Testis (tissue), 2 donors: ENCODE measurements at regions not wholly inside any gene's neighbourhood (a gene's known extent, or its start where the extent isn't known, plus 50 kb on each side); places are given as distances from the start of the nearest gene placed in this dataset.

Source experiments
- POLR2A ChIP-seq: fragments of 450-650 bp; IDR thresholded peaks from one replicate; pipeline ENCODE4 v1.6.1; 2017; ENCODE audit warnings: antibody characterized with exemption, mild to moderate bottlenecking, moderate library complexity
- TF ChIP-seq, protein P1 (sequence below), 3 experiments: fragments of 450-650 bp in 2 of 3; fragments of 200-600 bp in 1 of 3; sonication (generic) in 1 of 3; IDR thresholded peaks; one replicate each; pipeline ENCODE4 v1.5.1; 2016 to 2019; ENCODE audit warnings: antibody characterized with exemption in 3 of 3, mild to moderate bottlenecking in 2 of 3, moderate library complexity in 1 of 3

DNA sequence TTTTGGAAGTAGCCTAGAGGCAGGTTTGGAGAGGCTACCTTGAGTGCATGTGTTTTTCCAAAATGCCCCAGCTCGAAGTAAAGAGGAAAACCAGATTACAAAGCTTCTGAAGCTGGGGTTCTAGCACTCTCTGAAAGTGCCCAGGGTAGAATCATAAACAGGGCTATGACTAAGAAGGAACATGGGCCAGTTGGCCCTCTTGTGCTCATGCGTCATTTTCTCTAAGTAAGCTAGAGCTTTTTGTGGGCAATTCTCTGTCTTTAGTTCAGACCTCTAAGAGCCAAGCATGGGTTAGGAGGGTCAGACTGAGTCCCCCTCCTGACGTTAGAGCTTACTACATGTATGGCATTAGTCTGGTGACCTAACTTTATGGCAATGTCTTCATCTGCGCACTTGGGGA, 129.5 kb upstream of the UMPS start:
- TF ChIP-seq, protein P1, sequence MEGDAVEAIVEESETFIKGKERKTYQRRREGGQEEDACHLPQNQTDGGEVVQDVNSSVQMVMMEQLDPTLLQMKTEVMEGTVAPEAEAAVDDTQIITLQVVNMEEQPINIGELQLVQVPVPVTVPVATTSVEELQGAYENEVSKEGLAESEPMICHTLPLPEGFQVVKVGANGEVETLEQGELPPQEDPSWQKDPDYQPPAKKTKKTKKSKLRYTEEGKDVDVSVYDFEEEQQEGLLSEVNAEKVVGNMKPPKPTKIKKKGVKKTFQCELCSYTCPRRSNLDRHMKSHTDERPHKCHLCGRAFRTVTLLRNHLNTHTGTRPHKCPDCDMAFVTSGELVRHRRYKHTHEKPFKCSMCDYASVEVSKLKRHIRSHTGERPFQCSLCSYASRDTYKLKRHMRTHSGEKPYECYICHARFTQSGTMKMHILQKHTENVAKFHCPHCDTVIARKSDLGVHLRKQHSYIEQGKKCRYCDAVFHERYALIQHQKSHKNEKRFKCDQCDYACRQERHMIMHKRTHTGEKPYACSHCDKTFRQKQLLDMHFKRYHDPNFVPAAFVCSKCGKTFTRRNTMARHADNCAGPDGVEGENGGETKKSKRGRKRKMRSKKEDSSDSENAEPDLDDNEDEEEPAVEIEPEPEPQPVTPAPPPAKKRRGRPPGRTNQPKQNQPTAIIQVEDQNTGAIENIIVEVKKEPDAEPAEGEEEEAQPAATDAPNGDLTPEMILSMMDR (IDR thresholded peaks at IDR 0.05): no peak
- no peak for TF ChIP-seq POLR2A
